Left ventricle myocardium superior (tissue), 1 donor: ENCODE measurements at regions not wholly inside any gene's neighbourhood (a gene's known extent, or its start where the extent isn't known, plus 50 kb on each side); places are given as distances from the start of the nearest gene placed in this dataset.

Experiments
- ATAC-seq: fragments of 200-7000 bp; cut with Tn5 transposase; one replicate; pipeline ENCODE4 v1.9.1; 2020; ENCODE audit warnings: mild to moderate bottlenecking, moderate library complexity
- DNase-seq: peaks from one replicate; pipeline ENCODE4 v3.0.0-alpha.2; 2020
- intact Hi-C: fragments of 100-400 bp; cut with micrococcal nuclease; formaldehyde crosslinking; loops from one replicate; pipeline ENCODE4 v1.11.0; 2022
- donor health status: DM: no; HTN: yes; CAD: no; lungs with severe emphysema.

DNA sequence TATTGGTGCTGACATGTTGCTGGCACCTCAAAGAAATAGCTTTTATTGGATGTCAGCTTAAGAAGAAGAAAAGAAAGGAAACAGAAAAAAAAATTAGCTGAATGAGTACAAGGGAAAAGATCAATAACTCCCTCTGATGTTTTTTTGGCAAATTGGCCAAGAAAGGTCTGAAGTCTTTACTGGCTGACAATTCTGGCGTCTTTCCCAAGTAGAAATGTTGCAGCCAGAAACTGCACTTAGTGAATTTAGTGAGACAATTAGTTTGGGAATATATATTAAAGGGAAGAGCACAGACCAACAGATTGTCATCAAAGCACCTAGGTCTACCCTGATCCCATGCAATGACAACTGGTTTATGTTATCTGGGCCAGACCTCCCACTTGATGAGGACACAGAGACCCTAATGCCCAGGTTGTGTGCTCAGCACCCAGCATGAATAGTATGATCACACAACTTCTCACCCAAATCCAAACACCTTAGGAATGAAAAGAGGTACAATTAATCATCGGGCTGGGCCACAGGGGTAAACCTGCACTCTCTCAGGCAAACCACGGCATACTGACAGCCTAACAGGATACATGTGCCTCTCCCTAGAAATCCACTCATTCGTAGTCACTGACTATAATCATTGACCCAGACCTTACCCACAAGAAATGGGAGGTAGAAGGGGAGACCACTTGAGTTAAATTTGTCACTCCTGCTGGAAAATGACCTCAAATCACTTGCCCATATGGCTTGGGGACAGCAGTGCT, 612.3 kb upstream of the ARID1B start:
- ATAC-seq (no peak), DNase-seq (no peak)
- intact Hi-C loops = no loop called here

DNA sequence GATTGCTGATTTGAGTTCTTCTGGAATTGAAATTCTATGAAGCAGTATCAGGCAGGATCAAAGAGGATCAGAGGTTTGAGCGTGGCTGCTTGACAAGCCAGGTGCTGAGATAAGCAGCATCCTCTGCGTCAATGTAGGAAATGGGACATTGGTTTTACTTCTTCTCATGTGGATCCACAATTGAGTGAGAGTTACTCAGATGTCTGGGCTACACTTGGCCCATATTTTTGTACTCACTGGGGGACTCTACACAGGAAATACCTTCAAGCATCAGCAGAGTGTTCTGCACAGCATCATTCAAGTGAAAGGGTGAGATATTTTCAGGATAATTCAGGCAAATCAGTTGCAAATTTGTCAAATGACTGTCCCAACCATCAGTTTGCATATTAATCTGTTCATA, 613.9 kb upstream of the ARID1B start:
- intact Hi-C loops = no loop called here
- ATAC-seq (no peak), DNase-seq (no peak)

DNA sequence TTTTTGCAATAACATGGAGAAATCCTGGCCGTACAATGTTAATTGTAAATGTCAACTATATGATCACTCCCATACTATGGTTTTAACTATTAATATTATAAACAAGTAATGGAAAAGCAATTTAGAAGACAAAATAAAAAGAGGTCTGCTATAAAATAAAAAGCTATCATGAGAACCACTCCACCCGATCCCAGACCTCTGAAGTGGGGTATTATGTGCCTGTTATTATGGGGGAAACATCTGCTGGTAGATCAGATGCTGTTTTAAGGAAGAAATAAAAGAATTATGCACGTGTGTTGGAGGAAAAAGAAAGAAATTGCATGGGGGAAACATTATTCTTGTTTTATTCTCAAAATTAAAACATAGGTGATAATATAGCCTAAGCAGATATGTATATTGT, 615.7 kb upstream of the ARID1B start:
- DNase-seq = no peak
- intact Hi-C loops = no loop called here
- no peak for ATAC-seq

DNA sequence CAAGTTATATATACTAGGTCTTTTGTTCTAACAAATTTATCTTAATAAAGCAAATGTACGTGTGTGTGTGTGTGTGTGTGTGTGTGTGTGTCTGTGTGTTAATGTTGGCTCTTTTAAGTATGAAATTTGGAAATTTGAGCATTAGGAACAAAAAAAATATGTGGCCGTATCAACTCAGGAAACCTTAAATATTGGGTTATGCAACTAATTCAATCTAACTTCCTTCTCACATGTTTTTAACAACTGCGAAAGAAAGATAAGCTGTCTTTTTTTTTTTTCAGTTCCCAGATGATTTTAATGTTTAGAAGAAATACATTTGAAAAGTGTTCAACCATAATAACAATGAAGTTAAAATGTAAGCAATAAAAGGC, 616.4 kb upstream of the ARID1B start:
- intact Hi-C loops = no loop called here
- no peak for DNase-seq
- no peak for ATAC-seq

DNA sequence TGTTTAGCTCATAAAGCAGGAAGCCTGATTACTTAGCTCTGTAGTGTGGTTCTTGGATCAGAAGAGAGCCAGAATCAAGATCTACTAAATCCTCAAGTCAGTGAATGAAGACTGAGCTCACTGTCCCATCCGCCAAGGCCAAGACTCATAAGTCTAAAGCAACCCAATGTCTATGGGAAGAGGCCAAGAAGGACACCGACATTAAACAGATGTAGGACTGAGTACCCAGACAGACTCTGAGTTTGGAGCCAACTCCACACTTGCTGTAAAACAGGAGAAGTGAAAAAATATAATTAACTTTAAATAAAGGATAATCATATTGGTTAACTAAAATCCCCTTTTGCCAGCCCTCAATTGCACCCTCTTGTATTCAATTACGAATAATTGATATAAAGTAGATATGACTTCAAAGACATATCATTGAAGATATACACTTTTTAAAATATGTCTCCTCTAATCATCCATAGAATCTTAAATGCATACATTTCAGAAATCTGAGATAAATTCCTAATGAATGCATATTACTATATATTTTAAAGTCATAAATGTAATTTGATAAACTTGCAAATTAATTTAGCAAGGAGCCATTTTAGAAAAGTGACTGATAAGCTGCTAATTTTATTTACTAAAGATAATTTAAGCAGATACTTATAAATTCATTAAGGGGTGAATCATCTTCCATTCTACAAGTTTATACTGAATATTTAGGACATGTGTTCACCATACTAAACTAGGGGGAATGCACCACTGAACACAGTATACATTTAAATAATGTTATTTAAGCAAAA, 617.0 kb upstream of the ARID1B start:
- intact Hi-C loops = no loop called here
- DNase-seq = no peak
- no peak for ATAC-seq

DNA sequence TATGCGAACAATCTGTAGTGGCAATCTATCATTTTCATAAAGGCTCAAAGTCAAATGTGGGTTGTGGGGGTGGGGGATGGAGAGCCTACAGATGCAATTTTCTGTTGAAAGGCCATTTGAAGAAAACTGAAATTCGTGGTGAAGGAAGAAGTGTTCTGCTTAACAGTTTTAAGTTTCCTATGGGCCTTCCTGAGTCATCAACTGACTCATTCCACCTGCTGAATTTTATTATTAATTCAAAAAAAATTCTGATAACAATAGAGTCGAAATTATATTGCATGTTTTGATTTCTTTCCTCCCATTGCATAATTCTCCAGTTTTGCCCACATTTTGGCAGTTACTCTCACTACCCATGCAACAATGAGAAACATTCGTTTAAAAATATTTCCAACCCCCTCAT, 622.3 kb upstream of the ARID1B start:
- intact Hi-C loops = no loop called here
- no peak for DNase-seq
- no peak for ATAC-seq

DNA sequence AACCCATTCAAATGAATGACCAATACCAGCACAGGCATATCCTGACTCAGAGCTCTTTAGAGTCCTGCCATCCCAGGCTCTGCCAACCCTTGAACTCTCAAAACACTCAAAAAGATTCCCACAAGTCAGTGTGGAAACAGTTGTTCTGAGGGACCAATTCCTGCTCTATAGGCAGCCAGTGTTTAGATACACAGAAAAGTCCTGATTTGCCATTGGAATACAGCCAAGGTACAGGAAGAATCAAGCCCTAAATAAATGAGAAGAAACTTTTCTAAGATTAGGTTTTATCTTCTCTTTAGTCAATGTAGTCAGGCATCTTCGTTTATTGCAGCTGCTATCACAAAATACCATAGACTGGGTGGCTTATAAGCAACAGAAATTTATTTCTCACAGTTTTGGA, 626.8 kb upstream of the ARID1B start:
- DNase-seq = no peak
- intact Hi-C loops = no loop called here
- ATAC-seq = no peak

DNA sequence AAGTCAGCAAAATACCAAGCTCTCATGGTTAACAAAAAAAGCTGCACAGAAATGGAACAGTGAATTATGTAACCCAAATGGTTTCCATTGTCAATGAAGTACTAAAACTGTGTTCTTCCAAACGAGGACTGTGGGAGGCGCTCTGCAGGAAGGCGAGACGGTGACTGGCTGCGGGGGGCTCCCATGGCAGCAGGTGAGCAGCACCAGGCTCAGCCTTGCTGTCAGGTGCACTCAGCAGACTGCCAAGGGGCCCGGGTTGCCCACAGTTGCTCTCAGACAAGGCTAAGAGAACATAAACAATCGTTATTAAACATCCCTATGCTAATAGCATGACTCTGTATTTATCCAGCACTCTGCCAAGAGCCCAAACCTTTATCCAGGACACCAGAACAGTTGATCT, 630.3 kb upstream of the ARID1B start:
- DNase-seq (no peak), ATAC-seq (no peak)
- intact Hi-C loops = no loop called here

DNA sequence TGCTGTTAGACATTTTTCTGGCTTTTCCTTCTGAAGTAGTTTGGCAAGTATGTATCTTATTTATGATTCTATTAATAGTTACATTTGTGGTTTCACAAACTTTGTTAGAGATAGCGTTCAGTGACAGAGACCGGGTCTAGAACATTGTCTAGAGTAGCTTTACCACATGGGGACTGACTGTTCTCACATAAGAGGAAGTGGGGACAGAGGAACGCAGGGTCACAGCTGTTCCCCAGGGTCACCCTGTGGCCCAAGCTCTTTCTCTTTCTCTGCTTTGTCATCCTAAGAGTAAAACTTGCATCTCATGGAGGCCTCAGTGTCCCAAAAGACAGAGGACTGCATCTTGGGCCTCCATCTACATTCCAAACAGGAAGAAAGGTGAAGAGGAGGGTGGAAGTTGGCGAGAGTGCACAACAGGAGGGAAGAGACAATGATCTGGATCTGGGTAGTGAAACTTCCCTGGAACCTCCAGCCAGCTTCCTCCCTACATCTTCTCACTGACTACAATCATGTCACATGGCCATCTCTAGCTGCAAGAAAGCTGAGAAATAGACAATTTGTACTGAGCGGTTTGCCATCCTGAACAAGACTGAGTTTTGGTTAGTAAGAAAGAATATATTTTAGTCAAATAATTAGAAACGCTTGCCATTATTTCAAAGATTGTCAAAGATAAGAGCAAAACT, 645.8 kb upstream of the ARID1B start:
- no peak for DNase-seq

DNA sequence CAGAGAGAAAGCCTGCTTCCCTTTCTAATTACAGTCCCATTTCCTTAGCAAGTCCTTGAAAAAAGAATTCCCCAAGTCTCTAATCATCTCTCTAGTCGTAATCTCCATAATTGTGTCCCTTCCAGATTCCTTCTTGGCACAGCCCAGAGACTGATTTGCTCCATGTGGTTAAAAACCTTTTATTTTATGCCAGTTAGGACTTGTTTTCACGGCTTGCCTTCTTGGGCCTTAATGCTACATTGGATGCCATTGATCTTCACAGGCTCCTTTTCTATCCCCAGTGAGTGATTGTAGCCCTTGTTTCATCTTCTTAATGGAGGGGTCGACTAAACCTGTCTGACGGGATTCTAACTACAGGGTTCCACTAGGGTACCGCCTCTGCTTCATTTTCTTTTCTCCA, 650.6 kb upstream of the ARID1B start:
- intact Hi-C loops = no loop called here
- DNase-seq (no peak), ATAC-seq (no peak)

More for the DNA sequence above, 645.8 kb upstream of the ARID1B start:
- intact Hi-C loops = no loop called here
- ATAC-seq = peak; percentile 59

DNA sequence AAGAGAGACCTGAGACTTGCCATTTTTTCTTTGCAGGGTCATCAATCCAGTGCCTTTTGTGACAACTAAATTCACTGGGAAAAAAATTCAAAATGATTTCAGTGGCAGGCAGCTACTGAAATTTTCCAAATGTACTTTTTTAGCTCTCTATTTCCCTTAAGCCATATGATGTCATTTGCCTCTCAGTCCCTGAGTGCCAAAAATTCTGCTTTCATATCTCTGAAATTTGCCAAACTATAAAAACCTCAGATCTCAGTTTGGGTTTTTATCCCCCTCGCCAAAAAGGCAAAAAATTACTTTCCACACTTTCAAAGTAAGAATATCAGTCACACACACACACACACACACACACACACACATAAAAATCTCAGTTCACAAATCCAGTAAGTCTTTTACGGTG, 651.3 kb upstream of the ARID1B start:
- intact Hi-C loops = no loop called here
- ATAC-seq = no peak
- no peak for DNase-seq

DNA sequence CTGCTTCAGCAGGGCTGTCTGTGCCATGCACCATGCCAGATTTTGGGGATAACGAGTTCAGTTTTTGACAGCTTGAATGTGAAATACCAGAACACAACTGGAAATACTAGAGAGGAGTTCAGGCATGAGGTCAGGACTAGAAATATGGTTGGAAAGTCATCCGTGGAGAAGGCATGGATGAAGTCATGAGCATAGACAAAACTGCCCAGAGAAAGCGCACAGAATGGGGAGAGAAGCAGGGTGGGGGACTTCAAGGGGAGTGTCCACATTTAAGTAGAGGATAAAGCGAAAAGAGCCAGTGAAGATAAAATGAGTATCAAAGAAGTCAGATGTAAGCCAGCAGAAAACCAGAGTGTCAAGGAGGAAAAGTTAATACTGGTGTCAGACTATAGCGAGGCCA, 653.4 kb upstream of the ARID1B start:
- ATAC-seq (no peak), DNase-seq (no peak)
- intact Hi-C loops = no loop called here

DNA sequence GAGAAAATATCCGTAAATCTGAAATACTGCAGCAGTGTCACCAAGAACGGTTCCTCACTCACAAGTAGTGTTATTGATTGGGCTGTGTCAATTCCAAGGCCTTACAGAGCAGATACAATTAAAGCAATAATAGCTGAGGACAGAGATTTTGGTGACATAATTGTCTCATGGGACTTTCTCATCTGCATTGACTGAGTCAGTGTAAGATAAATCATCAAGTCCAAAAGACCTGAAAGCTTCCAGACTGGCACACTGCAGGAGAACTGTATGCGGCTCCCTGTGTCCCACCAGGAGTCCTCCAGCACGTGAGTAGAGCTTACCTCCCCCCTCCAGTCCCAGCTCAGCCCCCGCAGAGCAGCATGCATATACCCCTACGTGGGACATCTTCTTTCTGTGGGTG, 655.2 kb upstream of the ARID1B start:
- no peak for ATAC-seq
- intact Hi-C loops = no loop called here
- DNase-seq = no peak

DNA sequence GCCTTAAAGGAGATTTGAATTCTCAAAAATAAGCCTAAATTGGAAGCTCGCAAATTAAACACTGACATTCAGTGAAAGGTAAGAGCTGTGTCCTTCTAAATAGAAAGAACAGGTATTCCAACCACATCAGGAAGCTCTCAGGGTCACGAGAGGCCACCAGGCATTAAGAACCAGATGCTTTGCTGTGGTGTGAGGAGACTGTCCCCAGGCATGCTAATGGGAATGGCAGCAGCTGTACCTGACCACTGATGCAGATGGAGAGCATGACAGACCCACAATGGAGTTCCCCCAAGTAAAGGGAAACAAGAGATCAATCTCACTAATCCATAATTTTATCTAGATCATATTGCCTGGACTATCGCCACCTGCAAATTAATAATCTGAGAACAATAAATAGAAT, 658.9 kb upstream of the NOX3 start:
- intact Hi-C loops = no loop called here
- DNase-seq = no peak
- no peak for ATAC-seq

DNA sequence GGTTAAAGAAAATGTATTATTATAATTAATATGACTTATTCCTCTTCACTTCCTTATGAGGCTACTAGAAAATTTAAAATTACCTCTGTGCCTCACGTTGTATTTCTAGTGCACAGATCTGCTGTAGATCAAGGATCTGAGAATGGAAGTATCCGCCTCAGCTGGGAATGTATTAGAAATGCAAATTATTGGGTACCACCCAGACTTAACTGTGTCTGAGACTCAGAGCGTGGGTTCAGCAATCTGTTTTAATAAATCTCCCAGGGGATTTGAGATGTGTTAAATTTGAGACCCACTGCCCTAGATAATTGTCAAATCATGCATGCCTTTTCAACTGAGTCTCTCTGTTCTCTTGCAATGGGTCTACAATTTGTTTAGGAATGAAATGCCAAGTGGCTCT, 658.0 kb upstream of the NOX3 start:
- intact Hi-C loops = no loop called here
- no peak for DNase-seq
- ATAC-seq = no peak

DNA sequence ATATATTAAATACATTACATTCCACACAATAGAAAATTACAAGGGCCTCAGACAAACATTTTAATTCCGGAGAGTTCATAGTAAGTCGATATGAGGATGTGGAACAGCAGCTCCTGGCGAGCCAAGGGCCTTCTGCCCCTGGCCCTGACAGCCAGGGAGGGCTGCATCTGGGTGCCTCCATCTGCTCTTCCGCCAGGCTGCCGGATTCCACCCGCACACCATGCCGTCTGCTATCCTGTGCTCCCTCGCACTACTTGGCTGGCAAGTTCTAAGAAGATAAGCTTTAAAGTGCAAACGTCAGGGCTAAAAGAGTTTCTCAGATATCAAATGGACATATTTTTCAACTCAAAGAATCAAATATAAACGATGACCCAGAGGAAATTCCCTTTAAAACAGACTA, 656.3 kb upstream of the NOX3 start:
- intact Hi-C loops = no loop called here
- ATAC-seq (no peak), DNase-seq (no peak)

DNA sequence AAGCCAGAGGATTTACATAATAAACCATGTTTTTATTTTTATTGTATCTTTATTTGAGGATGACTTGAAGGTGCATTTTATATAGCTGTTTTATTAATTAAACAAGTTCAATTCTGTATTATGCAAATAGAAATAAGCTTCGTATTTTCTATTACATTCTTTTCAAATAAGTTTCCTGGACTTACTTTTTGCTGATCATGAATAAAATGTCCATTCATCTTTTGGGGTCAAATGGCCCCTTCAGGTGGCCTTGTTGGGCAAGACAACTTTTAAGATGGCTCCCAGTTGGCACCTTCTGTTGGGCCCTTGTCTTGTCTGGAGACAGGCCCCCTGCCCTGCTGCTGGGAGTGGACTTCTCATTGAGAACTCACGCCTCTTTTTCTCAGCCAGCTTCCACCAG, 654.6 kb upstream of the NOX3 start:
- intact Hi-C loops = no loop called here
- DNase-seq (no peak), ATAC-seq (no peak)

DNA sequence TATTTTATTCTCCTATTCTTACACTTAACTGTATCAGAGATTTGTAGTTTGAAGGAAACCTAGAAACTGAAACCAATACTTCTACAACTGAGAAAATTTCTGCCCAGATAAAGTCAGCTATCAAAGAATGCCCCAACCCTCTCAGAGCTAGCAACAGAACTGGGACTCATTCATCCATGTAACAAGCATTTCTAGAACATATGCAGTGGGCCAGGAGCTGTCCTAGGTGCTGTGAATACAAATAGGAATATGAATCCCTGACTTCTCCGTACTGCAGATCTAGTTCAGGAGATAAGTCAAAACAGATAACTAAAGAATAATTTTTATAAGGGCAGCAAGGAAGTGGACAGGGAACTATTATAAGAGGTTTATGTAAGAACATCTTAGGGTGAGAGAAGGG, 654.1 kb upstream of the NOX3 start:
- DNase-seq = no peak
- no peak for ATAC-seq
- intact Hi-C loops = no loop called here

DNA sequence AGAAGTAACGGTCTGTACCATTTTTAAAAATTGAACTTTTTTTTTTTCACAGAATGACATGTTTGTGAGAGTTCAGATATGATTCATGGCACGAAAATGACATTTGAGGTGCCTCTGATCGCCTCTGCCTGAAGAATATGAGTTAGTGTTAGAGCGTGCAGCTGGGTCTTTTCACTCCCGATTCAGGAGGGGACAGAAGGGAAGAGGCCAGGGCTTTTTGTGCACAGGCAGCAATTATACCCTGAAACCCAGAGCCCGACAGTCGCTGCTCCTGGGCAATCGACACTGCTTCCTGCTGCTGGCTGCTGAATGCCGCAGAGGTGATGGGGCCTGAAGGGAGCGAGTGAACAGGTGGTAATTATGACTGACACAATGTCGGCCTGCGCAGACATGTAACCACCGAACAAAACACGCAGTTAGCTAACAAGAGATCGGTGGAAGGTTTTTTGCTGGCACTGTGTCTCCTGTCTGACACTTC, 652.0 kb upstream of the NOX3 start:
- DNase-seq (no peak), ATAC-seq (no peak)
- intact Hi-C loops = no loop called here

DNA sequence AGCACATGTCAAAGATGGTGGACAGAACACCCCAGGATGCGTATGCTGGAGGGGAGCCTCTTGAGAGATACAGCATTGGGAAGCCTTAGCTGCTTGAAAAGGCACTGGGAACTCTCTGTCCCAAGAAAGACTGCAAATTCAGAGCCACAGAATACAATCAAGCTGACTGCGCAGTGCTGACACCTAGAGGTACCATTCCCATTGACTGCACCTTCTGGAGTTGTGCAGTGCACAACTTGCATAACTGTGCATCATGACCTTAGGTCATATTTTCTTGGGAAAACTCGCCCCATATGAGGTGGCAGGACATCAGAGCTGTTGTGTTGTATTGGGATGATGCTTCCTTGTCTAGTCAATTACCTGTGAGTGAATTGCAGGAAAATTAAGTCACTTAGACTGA, 646.5 kb upstream of the NOX3 start:
- DNase-seq (no peak), ATAC-seq (no peak)
- intact Hi-C loops = no loop called here

DNA sequence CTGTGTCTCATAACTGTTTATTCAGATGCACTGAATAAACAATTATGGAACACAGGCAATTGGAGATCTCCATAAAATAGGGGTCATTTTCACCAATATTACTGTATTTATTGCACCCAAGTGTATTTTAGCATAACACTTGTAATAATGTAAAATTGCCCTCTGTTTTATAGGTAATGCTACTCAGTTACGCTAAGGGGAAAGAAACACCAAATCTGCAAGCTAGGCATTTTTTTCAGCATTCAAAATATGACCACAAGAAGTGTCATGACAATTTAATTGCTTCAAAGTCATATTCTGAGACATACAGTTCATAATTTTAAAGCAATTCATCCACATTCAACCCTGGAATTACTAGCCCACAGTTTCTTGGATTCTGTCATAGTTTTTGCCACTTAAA, 643.2 kb upstream of the NOX3 start:
- DNase-seq (no peak), ATAC-seq (no peak)
- intact Hi-C loops = no loop called here
